ENCODE measurements at regions not wholly inside any gene's neighbourhood (a gene's known extent, or its start where the extent isn't known, plus 50 kb on each side); places are given as distances from the start of the nearest gene placed in this dataset.

GRCh38 chr7:82494420-82494819, 50.8 kb upstream of the CACNA2D1 start:
- DNase-seq (ENCODE audit: low read depth), result no peak
- no peak overlapping the region for H3K4me3 ChIP-seq (ENCODE audit: low read depth, low read length)
- TF ChIP-seq CTCF (IDR thresholded peaks at IDR 0.05; ENCODE audit: insufficient read depth, low read depth, low read length), result no peak
